Neural progenitor cell (in vitro differentiated cells): ENCODE measurements at regions not wholly inside any gene's neighbourhood (a gene's known extent, or its start where the extent isn't known, plus 50 kb on each side); places are given as distances from the start of the nearest gene placed in this dataset.
"Not testable (repeated sequence)": the region's sequence is repeated elsewhere in the genome, so short reads cannot be mapped to it uniquely, and the experiment has no call there.

ENCODE experiments used
- DNase-seq: peaks from one replicate; pipeline ENCODE4 v3.0.0-alpha.2; 2016; ENCODE audit warnings: low spot score
- H2AFZ ChIP-seq: fragments of 200-600 bp; sonication (generic); replicated peaks from 2 replicates; pipeline ENCODE4 v1.6.1; 2016; ENCODE audit warnings: antibody characterized with exemption
- H3F3A ChIP-seq: fragments of 200-600 bp; sonication (generic); 2 replicates; pipeline ENCODE4 v1.6.1; 2016; ENCODE audit warnings: antibody characterized with exemption, low read depth
- H3K27ac ChIP-seq: fragments of 200-600 bp; sonication (generic); 2 replicates; pipeline ENCODE4 v1.5.1; 2016; ENCODE audit warnings: mild to moderate bottlenecking
- H3K27me3 ChIP-seq: fragments of 200-600 bp; sonication (generic); 2 replicates; pipeline ENCODE4 v1.6.1; 2016; ENCODE audit warnings: mild to moderate bottlenecking, moderate library complexity
- H3K36me3 ChIP-seq: fragments of 200-600 bp; sonication (generic); 2 replicates; pipeline ENCODE4 v1.5.1; 2016
- H3K4me1 ChIP-seq: fragments of 200-600 bp; sonication (generic); 2 replicates; pipeline ENCODE4 v1.6.1; 2016; ENCODE audit warnings: mixed run types
- H3K4me2 ChIP-seq: fragments of 200-600 bp; sonication (generic); 2 replicates; pipeline ENCODE4 v1.6.1; 2016
- H3K4me3 ChIP-seq: fragments of 200-600 bp; sonication (generic); 2 replicates; pipeline ENCODE4 v1.5.1; 2016
- H3K79me2 ChIP-seq: fragments of 200-600 bp; sonication (generic); 2 replicates; pipeline ENCODE4 v1.6.1; 2016; ENCODE audit warnings: low read depth
- H3K9ac ChIP-seq: fragments of 200-600 bp; sonication (generic); 2 replicates; pipeline ENCODE4 v1.6.1; 2016
- H3K9me3 ChIP-seq: fragments of 200-600 bp; sonication (generic); 2 replicates; pipeline ENCODE4 v1.5.1; 2016; ENCODE audit warnings: low read depth
- H4K20me1 ChIP-seq: fragments of 200-600 bp; sonication (generic); 2 replicates; pipeline ENCODE4 v1.6.1; 2016; ENCODE audit warnings: low read depth
- H3K27ac Mint-ChIP-seq: 3 replicates; pipeline ENCODE4 v1.8.0; 2021; ENCODE audit warnings: mixed read lengths
- H3K27me3 Mint-ChIP-seq: 2 replicates; pipeline ENCODE4 v1.8.0; 2022; ENCODE audit warnings: low read depth, mild to moderate bottlenecking, inconsistent platforms, moderate library complexity, mixed read lengths; ENCODE audit not compliant: insufficient read depth
- H3K36me3 Mint-ChIP-seq: 3 replicates; pipeline ENCODE4 v1.8.0; 2021; ENCODE audit warnings: mixed read lengths
- H3K4me1 Mint-ChIP-seq: 3 replicates; pipeline ENCODE4 v1.8.0; 2021; ENCODE audit warnings: mixed read lengths
- H3K4me3 Mint-ChIP-seq: 3 replicates; pipeline ENCODE4 v1.8.0; 2021; ENCODE audit warnings: mild to moderate bottlenecking, moderate library complexity, mixed read lengths
- H3K9me3 Mint-ChIP-seq: 3 replicates; pipeline ENCODE4 v1.8.0; 2020; ENCODE audit warnings: mixed read lengths
- CTCF ChIP-seq: fragments of 200-600 bp; sonication (generic); IDR thresholded peaks from 2 replicates; pipeline ENCODE4 v1.5.1; 2017; ENCODE audit warnings: antibody characterized with exemption, mild to moderate bottlenecking
- EZH2 ChIP-seq: fragments of 200-600 bp; sonication (generic); IDR thresholded peaks from 2 replicates; pipeline ENCODE4 v1.6.1; 2017; ENCODE audit warnings: antibody characterized with exemption, mild to moderate bottlenecking, moderate library complexity
- EZH2phosphoT487 ChIP-seq: fragments of 200-600 bp; sonication (generic); IDR thresholded peaks from 2 replicates; pipeline ENCODE4 v1.6.1; 2017; ENCODE audit warnings: antibody characterized with exemption

GRCh38 chr5:163747586-163747985 lies 242.2 kb downstream of the MAT2B start:
- DNase-seq = no peak

GRCh38 chr5:163748934-163749333 lies 243.5 kb downstream of the MAT2B start:
- H3K36me3 ChIP-seq = no peaks in the 10 kb centered on the region

More at GRCh38 chr5:163747586-163747985, 242.2 kb downstream of the MAT2B start:
- TF ChIP-seq CTCF (no peak), EZH2 (no peak), EZH2phosphoT487 (no peak)
- no peak overlapping the region for H3K4me2 ChIP-seq
- no peaks in the 10 kb centered on the region for H3K79me2 ChIP-seq
- H2AFZ ChIP-seq = no peak overlapping the region
- no peak overlapping the region for H3K27ac ChIP-seq
- no peaks in the 10 kb centered on the region for H4K20me1 ChIP-seq
- no peaks in the 10 kb centered on the region for H3K36me3 ChIP-seq
- H3K9ac ChIP-seq = no peak overlapping the region
- H3K9me3 ChIP-seq = no peaks in the 10 kb centered on the region
- H3K9me3 Mint-ChIP-seq = peaks cover 4% of the 10 kb centered on the region
- H3F3A ChIP-seq = no peaks in the 10 kb centered on the region
- H3K4me1 Mint-ChIP-seq = no peaks in the 10 kb centered on the region
- H3K27me3 Mint-ChIP-seq = no peaks in the 10 kb centered on the region
- no peaks in the 10 kb centered on the region for H3K4me1 ChIP-seq
- no peaks in the 10 kb centered on the region for H3K36me3 Mint-ChIP-seq
- H3K27me3 ChIP-seq = no peaks in the 10 kb centered on the region
- H3K27ac Mint-ChIP-seq = no peak overlapping the region
- no peak overlapping the region for H3K4me3 ChIP-seq
- no peak overlapping the region for H3K4me3 Mint-ChIP-seq

GRCh38 chr5:163750415-163750814 lies 245.0 kb downstream of the MAT2B start:
- not testable (repeated sequence) for H3K36me3 ChIP-seq, H3K79me2 ChIP-seq, DNase-seq, H3K4me2 ChIP-seq, H3K4me1 ChIP-seq, H3K27me3 ChIP-seq, H2AFZ ChIP-seq, H3K9ac ChIP-seq, H3F3A ChIP-seq, H4K20me1 ChIP-seq, H3K27me3 Mint-ChIP-seq, H3K9me3 Mint-ChIP-seq, H3K36me3 Mint-ChIP-seq, H3K27ac Mint-ChIP-seq, H3K27ac ChIP-seq, H3K4me1 Mint-ChIP-seq, H3K4me3 Mint-ChIP-seq, H3K9me3 ChIP-seq, H3K4me3 ChIP-seq

More at GRCh38 chr5:163748934-163749333, 243.5 kb downstream of the MAT2B start:
- H3K9me3 Mint-ChIP-seq = peaks cover 4% of the 10 kb centered on the region
- no peaks in the 10 kb centered on the region for H3K4me1 ChIP-seq
- no peak overlapping the region for H3K9ac ChIP-seq
- no peak overlapping the region for H3K4me3 Mint-ChIP-seq
- no peaks in the 10 kb centered on the region for H3K79me2 ChIP-seq
- H4K20me1 ChIP-seq = no peaks in the 10 kb centered on the region
- no peaks in the 10 kb centered on the region for H3K4me1 Mint-ChIP-seq
- H3F3A ChIP-seq = no peaks in the 10 kb centered on the region
- no peak overlapping the region for H3K27ac Mint-ChIP-seq
- no peak overlapping the region for H3K27ac ChIP-seq
- H3K36me3 Mint-ChIP-seq = no peaks in the 10 kb centered on the region
- no peak overlapping the region for H2AFZ ChIP-seq
- H3K27me3 ChIP-seq = no peaks in the 10 kb centered on the region
- no peak for DNase-seq
- peaks cover 2% of the 10 kb centered on the region for H3K27me3 Mint-ChIP-seq
- H3K4me3 ChIP-seq = no peak overlapping the region
- no peaks in the 10 kb centered on the region for H3K9me3 ChIP-seq
- H3K4me2 ChIP-seq = no peak overlapping the region
- TF ChIP-seq EZH2phosphoT487 = no peak
- TF ChIP-seq CTCF = no peak
- no peak for TF ChIP-seq EZH2

- TF ChIP-seq EZH2 (no peak), EZH2phosphoT487 (no peak), CTCF (no peak)
Measured at GRCh38 chr5:163755505-163755904, 250.1 kb downstream of the MAT2B start.

More at GRCh38 chr5:163755505-163755904, 250.1 kb downstream of the MAT2B start:
- Histone ChIP-seq H3K4me2 (no peak overlapping the region), H3K4me1 (no peaks in the 10 kb centered on the region), H3K9me3 (no peaks in the 10 kb centered on the region), H3K27ac (no peak overlapping the region), H3K27me3 (no peaks in the 10 kb centered on the region), H3K79me2 (no peaks in the 10 kb centered on the region), H3K4me3 (no peak overlapping the region), H3F3A (no peaks in the 10 kb centered on the region), H2AFZ (no peak overlapping the region), H3K9ac (no peak overlapping the region), H4K20me1 (no peaks in the 10 kb centered on the region), H3K36me3 (no peaks in the 10 kb centered on the region)
- no peak for DNase-seq
- no peaks in the 10 kb centered on the region for H3K36me3 Mint-ChIP-seq
- H3K9me3 Mint-ChIP-seq = no peaks in the 10 kb centered on the region
- no peak overlapping the region for H3K4me3 Mint-ChIP-seq
- H3K27me3 Mint-ChIP-seq = peaks cover 12% of the 10 kb centered on the region
- peaks cover 3% of the 10 kb centered on the region for H3K4me1 Mint-ChIP-seq
- H3K27ac Mint-ChIP-seq = no peak overlapping the region
